Fibroblast of pulmonary artery (primary cell): ENCODE measurements at regions not wholly inside any gene's neighbourhood (a gene's known extent, or its start where the extent isn't known, plus 50 kb on each side); places are given as distances from the start of the nearest gene placed in this dataset.

Experiments
- DNase-seq: peaks from one replicate; pipeline ENCODE4 v3.0.0-alpha.2; 2010; ENCODE audit warnings: low read depth
- H3K4me3 ChIP-seq: replicated peaks from 2 replicates; pipeline ENCODE4 v1.5.1; 2011; ENCODE audit warnings: low read depth, mild to moderate bottlenecking, control low read depth, low read length, moderate library complexity
- TF ChIP-seq, protein P1 (sequence below): IDR thresholded peaks from 2 replicates; pipeline ENCODE4 v1.5.1; 2011; ENCODE audit warnings: mild to moderate bottlenecking, control low read depth, low read length, inconsistent platforms; ENCODE audit errors: missing control alignments

DNA sequence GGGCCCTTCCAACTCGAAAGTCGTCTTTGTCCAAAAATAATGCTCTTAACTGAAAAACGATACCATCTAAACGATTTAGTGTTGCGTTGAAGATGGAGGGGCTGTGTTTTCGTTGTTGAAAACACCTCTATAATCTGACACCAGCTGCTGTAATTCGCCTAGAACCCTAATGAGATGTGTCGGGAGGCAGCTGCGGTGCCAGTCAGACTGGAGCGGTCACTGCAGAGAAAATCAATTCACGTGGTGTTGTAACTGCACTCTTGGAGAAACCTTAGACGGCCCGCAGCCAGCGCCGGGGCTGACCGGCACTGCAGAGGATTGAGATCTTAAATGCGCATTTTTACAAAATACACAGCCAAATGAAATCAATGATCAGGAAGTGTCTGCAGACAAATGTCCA lies 339.1 kb downstream of the ZNF536 start:
- no peak for DNase-seq
- TF ChIP-seq, protein P1, sequence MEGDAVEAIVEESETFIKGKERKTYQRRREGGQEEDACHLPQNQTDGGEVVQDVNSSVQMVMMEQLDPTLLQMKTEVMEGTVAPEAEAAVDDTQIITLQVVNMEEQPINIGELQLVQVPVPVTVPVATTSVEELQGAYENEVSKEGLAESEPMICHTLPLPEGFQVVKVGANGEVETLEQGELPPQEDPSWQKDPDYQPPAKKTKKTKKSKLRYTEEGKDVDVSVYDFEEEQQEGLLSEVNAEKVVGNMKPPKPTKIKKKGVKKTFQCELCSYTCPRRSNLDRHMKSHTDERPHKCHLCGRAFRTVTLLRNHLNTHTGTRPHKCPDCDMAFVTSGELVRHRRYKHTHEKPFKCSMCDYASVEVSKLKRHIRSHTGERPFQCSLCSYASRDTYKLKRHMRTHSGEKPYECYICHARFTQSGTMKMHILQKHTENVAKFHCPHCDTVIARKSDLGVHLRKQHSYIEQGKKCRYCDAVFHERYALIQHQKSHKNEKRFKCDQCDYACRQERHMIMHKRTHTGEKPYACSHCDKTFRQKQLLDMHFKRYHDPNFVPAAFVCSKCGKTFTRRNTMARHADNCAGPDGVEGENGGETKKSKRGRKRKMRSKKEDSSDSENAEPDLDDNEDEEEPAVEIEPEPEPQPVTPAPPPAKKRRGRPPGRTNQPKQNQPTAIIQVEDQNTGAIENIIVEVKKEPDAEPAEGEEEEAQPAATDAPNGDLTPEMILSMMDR: no peak
- no peak overlapping the region for H3K4me3 ChIP-seq

DNA sequence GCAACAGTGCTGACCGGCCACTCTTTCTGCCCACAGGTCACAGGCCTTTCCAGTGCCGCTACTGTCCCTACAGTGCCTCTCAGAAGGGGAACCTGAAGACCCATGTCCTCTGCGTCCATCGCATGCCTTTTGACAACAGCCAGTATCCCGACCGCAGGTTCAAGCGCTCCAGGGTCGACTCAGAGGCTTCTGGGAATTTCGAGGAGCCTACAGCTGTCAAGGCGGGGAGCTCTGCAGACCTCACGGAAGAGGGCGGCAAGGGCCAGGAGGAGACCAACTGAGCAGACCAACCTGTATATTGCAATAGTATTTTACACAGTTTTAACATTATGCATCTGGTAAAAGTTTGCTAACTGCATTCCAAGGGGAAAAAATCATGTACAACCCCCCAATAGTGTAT lies 338.5 kb downstream of the ZNF536 start:
- no peak overlapping the region for H3K4me3 ChIP-seq
- DNase-seq: no peak
- TF ChIP-seq, protein P1: no peak

DNA sequence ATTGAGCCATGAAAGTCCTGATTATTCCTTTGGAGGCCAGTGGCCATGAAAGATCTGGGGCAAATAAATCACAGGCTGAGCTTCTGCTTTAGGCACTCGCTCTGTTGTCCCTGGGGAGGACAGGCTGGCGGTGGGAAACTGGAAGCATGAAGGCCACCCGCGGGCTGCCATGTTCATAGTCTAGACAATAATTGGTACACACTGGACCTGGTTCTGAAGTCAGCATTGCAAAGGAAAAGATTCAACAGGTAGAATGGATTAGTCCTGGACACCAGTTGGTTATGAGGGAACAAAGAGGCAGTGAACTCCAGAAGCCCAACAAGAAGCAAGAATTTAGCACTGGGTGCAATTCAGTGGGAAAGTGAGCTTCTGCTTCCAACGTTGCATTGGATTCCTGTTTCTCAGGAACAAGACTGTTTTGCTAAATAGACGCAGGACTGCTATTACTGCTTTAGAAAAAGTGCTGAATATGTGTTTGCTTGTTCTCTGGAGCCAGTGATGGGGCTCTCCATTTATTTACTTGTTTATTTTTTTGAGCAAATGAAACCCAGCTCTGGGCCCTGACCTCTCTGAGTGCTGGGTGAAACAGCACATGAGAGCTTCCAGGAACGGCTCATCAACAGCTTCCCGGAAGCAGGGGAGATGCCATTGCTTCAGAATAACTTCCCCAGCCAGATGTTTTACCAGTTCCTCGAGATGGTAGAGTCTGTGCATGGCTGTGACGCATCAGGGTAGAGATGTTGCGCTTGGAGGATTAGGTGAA lies 336.4 kb downstream of the ZNF536 start:
- TF ChIP-seq, protein P1: no peak
- H3K4me3 ChIP-seq: no peak overlapping the region
- DNase-seq: no peak

DNA sequence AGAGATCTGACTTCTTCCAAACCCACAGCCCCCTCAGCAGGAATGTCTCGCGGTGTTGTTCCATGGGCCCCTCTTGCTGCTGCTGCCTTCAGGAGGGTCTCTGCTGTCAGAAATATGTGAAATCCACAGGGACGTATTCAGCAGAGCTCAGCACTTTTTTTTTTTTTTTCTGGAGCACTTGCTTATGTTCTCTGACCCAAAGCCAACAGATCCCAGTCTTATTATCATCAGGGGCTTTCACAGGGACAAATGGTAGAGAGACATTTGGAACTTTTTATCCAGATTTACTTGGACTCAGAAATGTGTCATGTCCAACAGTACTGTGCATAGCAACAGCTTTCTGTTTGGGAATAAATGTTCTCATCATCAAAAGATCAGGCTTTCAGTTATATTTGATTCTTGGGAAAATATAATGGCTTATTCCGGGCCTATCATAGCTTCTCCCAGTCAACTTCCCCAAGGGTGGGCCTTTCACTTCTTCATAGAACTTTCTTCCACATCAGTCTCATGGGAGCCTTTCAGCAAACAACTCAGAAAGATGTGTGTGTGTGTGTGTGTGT lies 332.7 kb downstream of the ZNF536 start:
- TF ChIP-seq, protein P1: no peak

DNA sequence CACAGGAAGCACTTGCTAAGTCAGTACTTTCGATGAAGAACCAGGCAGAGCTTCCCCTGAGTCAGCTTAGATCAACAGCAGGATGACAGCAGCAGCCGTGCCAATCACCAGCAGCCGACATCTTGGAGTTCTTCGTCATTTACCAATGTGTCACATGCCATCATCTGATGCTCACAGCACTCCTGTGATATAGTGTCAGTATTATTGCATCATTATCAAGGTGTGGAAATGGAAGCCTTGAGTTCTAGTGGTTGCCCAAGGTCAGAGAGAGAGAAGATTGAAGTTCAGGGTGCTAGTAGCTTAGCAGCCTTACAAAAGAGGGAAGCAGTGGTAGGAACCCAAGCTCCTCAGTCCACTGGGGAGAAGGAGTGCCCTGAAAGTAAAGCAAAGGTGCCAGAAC lies 331.5 kb downstream of the ZNF536 start:
- DNase-seq: no peak
- TF ChIP-seq, protein P1: no peak
- no peak overlapping the region for H3K4me3 ChIP-seq

More for the DNA sequence above, 332.7 kb downstream of the ZNF536 start:
- DNase-seq: no peak
- H3K4me3 ChIP-seq: no peak overlapping the region

DNA sequence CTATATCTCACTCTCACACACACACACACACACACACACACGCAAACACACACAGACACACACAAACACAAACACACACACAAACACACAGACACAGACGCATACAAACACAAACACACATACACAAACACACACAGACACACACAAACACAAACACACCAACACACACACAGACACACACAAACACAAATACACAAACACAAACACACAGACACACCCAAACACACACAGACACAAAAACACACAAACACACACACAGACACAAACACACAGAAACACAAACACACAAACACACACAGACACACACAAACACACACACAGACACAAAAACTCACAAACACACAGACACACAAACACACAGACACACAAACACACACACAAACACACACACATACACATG lies 329.0 kb downstream of the ZNF536 start:
- TF ChIP-seq, protein P1: no peak
- H3K4me3 ChIP-seq: no peak overlapping the region
- no peak for DNase-seq

DNA sequence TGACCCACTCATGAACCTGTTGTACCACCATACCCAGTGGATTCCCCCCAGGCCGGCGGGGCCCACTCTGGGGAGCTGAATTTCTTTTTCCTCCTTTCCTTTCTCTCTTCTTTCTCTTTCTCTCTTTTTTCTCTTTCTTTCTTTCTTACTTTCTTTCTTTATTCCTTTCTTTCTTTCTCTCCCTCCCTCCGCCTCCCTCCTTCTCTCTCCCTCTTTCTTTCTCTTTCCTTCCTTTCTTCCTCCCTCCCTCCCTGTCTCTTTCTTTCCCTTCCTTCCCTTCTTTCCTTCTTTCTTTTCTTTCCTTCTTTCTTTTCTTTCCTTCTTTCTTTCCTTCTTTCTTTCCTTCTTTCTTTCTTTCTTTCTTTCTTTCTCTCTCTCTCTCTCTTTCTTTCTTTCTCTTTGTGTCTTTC lies 327.7 kb downstream of the ZNF536 start:
- DNase-seq: no peak
- TF ChIP-seq, protein P1: no peak
- no peak overlapping the region for H3K4me3 ChIP-seq
